Lung (tissue), 11 donors: ENCODE measurements at regions not wholly inside any gene's neighbourhood (a gene's known extent, or its start where the extent isn't known, plus 50 kb on each side); places are given as distances from the start of the nearest gene placed in this dataset.

Experiments
- ATAC-seq: fragments of 200-7000 bp; cut with Tn5 transposase; one replicate; pipeline ENCODE4 v1.9.1; 2020; ENCODE audit warnings: moderate number of reproducible peaks; ENCODE audit not compliant: insufficient read depth, low FRiP score
- DNase-seq, 3 donors: peaks; one replicate each; pipeline ENCODE4 v3.0.0-alpha.2; 2013 to 2017
- H3K27ac ChIP-seq, 2 donors: one replicate each; pipeline ENCODE4 v1.5.1; 2013; ENCODE audit warnings: mild to moderate bottlenecking in 2 of 2, moderate library complexity in 2 of 2, control low read depth in 1 of 2, inconsistent platforms in 1 of 2, low read depth in 1 of 2, low read length in 1 of 2
- H3K27me3 ChIP-seq, 3 donors: one replicate each; pipeline ENCODE4 v1.5.1; 2013; ENCODE audit warnings: low read length in 2 of 3; ENCODE audit not compliant: control insufficient read depth in 3 of 3, insufficient read depth in 3 of 3
- H3K36me3 ChIP-seq, 4 donors: one replicate each; pipeline ENCODE4 v1.5.1; 2013; ENCODE audit warnings: low read length in 4 of 4, mild to moderate bottlenecking in 1 of 4, moderate library complexity in 1 of 4; ENCODE audit not compliant: control insufficient read depth in 4 of 4, insufficient read depth in 4 of 4
- H3K4me1 ChIP-seq, 5 donors: one replicate each; pipeline ENCODE4 v1.5.1; 2013; ENCODE audit warnings: low read length in 5 of 5, mild to moderate bottlenecking in 2 of 5, moderate library complexity in 1 of 5; ENCODE audit not compliant: control insufficient read depth in 5 of 5, insufficient read depth in 5 of 5
- H3K4me3 ChIP-seq: one replicate; pipeline ENCODE4 v1.5.1; 2013; ENCODE audit warnings: mild to moderate bottlenecking, control low read depth, moderate library complexity
- H3K9ac ChIP-seq, 2 donors: one replicate each; pipeline ENCODE4 v1.5.1; 2013; ENCODE audit warnings: low read length in 2 of 2, control low read depth in 1 of 2; ENCODE audit not compliant: insufficient read depth in 1 of 2
- H3K9me3 ChIP-seq, 4 donors: one replicate each; pipeline ENCODE4 v1.5.1; 2013; ENCODE audit warnings: low read length in 3 of 4, mild to moderate bottlenecking in 1 of 4, moderate library complexity in 1 of 4; ENCODE audit not compliant: control insufficient read depth in 4 of 4, insufficient read depth in 3 of 4
- WGBS, 2 donors: extraction: QIAGEN DNeasy Blood & Tissue Kit; methylation state at CpG; one replicate each; pipeline ENCODE4 v1.1.7; 2013; 5-methylcytosine and 5-hydroxymethylcytosine counted together
- TF ChIP-seq, protein P1 (sequence below): IDR thresholded peaks from 2 replicates; pipeline ENCODE4 v1.5.1; 2012; ENCODE audit warnings: mild to moderate bottlenecking; ENCODE audit errors: control extremely low read depth, extremely low read depth
- donor health status: control.
- donor health status: control.
- donor health status: Bipolar disorder and iron deficiency.
- donor health status: healthy.
- donor health status: DM: yes; HTN: yes; CAD: no.

DNA sequence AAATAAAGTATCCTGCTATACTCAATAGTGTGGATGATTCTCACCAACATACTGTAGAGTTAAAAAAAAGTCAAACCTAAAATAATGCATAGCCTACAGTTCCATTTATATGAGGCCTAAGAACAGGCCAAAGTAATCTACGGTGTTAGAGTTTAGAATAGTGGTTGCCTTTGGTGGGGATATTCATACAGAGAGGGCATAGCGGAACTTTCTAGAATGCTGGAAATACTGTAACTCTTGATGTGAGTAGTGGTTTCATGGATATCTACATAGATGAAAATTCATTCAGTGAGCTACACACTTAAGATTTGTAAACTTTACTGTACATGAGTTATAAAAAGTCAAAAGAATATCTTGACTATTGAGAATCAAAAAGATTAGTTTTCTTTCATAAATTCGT is 349.9 kb upstream of the NFE2L3 start:
- peaks cover 0 to 20% (median 0%) of the 10 kb centered on the region in 5 donors for H3K4me1 ChIP-seq
- no peaks in the 10 kb centered on the region for H3K27me3 ChIP-seq
- ATAC-seq (no peak), DNase-seq (no peak)
- H3K36me3 ChIP-seq = no peaks in the 10 kb centered on the region
- H3K9me3 ChIP-seq = no peaks in the 10 kb centered on the region
- TF ChIP-seq, protein P1, sequence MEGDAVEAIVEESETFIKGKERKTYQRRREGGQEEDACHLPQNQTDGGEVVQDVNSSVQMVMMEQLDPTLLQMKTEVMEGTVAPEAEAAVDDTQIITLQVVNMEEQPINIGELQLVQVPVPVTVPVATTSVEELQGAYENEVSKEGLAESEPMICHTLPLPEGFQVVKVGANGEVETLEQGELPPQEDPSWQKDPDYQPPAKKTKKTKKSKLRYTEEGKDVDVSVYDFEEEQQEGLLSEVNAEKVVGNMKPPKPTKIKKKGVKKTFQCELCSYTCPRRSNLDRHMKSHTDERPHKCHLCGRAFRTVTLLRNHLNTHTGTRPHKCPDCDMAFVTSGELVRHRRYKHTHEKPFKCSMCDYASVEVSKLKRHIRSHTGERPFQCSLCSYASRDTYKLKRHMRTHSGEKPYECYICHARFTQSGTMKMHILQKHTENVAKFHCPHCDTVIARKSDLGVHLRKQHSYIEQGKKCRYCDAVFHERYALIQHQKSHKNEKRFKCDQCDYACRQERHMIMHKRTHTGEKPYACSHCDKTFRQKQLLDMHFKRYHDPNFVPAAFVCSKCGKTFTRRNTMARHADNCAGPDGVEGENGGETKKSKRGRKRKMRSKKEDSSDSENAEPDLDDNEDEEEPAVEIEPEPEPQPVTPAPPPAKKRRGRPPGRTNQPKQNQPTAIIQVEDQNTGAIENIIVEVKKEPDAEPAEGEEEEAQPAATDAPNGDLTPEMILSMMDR = no peak
- no peak overlapping the region for H3K4me3 ChIP-seq
- no peak overlapping the region for H3K9ac ChIP-seq
- H3K27ac ChIP-seq = no peak overlapping the region
- 84 to 85% methylated on average over 3 of the region's 3 CpGs for WGBS, 2 donors

DNA sequence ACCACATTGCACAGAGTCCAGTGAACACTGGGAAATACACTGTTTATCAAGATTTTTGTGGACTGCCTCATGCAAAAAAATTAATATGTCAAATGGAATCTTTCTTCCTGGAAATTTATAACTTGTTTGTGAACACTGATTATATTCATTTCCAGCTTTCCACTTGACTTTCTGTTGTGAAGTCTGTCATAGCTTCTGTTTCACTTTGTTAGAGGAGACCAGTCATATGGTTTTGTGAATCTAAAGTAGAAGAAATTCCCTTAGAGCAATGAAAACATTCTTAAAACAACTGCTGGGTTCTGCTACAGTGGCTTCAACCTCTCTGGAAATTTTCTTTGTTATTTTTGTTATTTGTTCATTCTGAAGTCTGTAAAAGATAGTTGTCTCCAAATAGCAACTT is 349.5 kb upstream of the NFE2L3 start:
- Histone ChIP-seq H3K9me3 (no peaks in the 10 kb centered on the region), H3K27me3 (no peaks in the 10 kb centered on the region), H3K4me1 (peaks cover 0 to 20% (median 0%) of the 10 kb centered on the region in 5 donors), H3K9ac (no peak overlapping the region), H3K4me3 (no peak overlapping the region), H3K27ac (no peak overlapping the region), H3K36me3 (no peaks in the 10 kb centered on the region)
- TF ChIP-seq, protein P1 = no peak
- no peak for DNase-seq
- no peak for ATAC-seq

DNA sequence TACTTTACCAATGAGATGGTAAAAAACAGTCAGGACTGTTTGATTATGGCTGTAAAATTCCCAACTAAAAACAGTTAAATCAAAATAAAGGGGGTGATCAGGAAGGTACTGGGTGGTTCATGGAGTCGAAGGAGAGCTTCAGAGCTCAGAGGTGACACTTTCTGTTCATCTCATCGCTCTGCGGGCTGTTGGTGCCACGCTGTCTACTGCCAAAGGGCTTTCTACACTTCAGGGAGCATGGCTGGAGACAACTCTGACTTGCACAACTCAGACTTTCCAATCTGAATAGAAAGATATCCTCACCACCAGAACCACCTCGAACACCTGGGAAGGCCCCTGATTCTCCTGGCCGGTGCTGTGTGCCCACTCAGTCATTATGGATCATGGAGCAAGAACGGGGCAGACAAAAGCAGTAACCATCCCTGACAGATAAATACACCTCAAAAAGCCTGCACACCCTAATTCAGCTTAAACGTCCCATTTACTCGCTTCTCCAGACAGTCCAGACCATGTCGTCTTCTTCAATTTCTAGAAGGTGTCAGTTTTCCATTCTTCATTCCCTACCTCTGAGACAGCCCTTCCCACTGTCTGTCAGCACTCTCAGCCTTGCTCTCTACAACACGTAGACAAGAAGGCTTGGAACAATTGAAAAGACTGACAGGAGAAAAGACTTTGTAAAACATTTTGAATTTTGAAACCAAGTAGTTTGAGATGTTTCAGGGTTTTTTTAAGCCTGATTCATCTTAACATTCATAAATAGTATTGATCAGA is 348.7 kb upstream of the NFE2L3 start:
- Histone ChIP-seq H3K4me1 (peaks cover 0 to 27% (median 0%) of the 10 kb centered on the region in 5 donors), H3K27me3 (no peaks in the 10 kb centered on the region), H3K9me3 (no peaks in the 10 kb centered on the region), H3K4me3 (no peak overlapping the region), H3K27ac (no peak overlapping the region), H3K36me3 (no peaks in the 10 kb centered on the region), H3K9ac (no peak overlapping the region)
- DNase-seq = no peak
- 80 to 89% methylated on average over 11 of the region's 11 CpGs for WGBS, 2 donors
- no peak for ATAC-seq
- TF ChIP-seq, protein P1 = no peak

DNA sequence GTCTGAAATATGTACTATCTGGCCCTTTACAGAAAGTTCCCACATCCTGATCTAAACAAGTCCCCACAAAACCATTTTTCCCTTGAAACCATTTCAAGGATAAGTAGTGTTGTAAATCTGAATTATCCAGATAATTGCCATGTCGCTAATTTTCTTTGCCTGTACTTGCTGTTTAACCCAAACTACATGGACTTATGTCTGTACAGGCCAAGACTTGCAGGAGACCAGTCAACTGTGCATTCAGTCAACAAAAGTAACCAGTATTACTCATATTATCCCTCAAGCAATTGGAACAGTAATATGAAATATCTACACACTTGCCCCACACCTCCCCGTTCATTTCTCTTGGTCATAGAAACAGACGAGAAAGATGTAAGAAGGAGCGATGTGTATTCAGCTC is 347.8 kb upstream of the NFE2L3 start:
- TF ChIP-seq, protein P1 = no peak
- H3K36me3 ChIP-seq = no peaks in the 10 kb centered on the region
- no peak for DNase-seq
- no peak overlapping the region for H3K9ac ChIP-seq
- 93 to 96% methylated on average over 4 of the region's 4 CpGs for WGBS, 2 donors
- H3K4me1 ChIP-seq = peaks cover 0 to 27% (median 0%) of the 10 kb centered on the region in 5 donors
- no peaks in the 10 kb centered on the region for H3K9me3 ChIP-seq
- H3K4me3 ChIP-seq = no peak overlapping the region
- H3K27ac ChIP-seq = no peak overlapping the region
- ATAC-seq = no peak
- no peaks in the 10 kb centered on the region for H3K27me3 ChIP-seq
